MM.1S (cell line): ENCODE measurements at regions not wholly inside any gene's neighbourhood (a gene's known extent, or its start where the extent isn't known, plus 50 kb on each side); places are given as distances from the start of the nearest gene placed in this dataset.

Experiments used
- DNase-seq: peaks from one replicate; pipeline ENCODE4 v3.0.0-alpha.2; 2015
- H2AFZ ChIP-seq: fragments of 300-600 bp; sonication (generic); 2 replicates; pipeline ENCODE4 v1.6.0; 2016; ENCODE audit warnings: antibody characterized with exemption, low read length
- H3F3A ChIP-seq: fragments of 300-600 bp; sonication (generic); 2 replicates; pipeline ENCODE4 v1.6.1; 2016; ENCODE audit warnings: mild to moderate bottlenecking, antibody characterized with exemption, low read length, moderate library complexity, mixed read lengths; ENCODE audit not compliant: insufficient read depth
- H3K27ac ChIP-seq: fragments of 300-600 bp; sonication (generic); 2 replicates; pipeline ENCODE4 v1.5.1; 2016; ENCODE audit warnings: mild to moderate bottlenecking, low read length
- H3K27me3 ChIP-seq: fragments of 300-600 bp; sonication (generic); replicated peaks from 2 replicates; pipeline ENCODE4 v1.6.0; 2016; ENCODE audit warnings: low read length; ENCODE audit not compliant: insufficient read depth
- H3K36me3 ChIP-seq: fragments of 300-600 bp; sonication (generic); replicated peaks from 2 replicates; pipeline ENCODE4 v1.6.1; 2016; ENCODE audit warnings: mild to moderate bottlenecking, low read length, mixed read lengths; ENCODE audit not compliant: insufficient read depth
- H3K4me1 ChIP-seq: fragments of 300-600 bp; sonication (generic); 2 replicates; pipeline ENCODE4 v1.6.1; 2016; ENCODE audit warnings: low read length, mixed read lengths
- H3K4me2 ChIP-seq: fragments of 300-600 bp; sonication (generic); 2 replicates; pipeline ENCODE4 v1.6.0; 2016; ENCODE audit warnings: low read depth, low read length
- H3K4me3 ChIP-seq: fragments of 300-600 bp; sonication (generic); 2 replicates; pipeline ENCODE4 v1.5.1; 2016; ENCODE audit warnings: low read length, mixed read lengths
- H3K79me2 ChIP-seq: fragments of 300-600 bp; sonication (generic); 2 replicates; pipeline ENCODE4 v1.6.1; 2016; ENCODE audit warnings: mixed run types, low read length, mixed read lengths
- H3K9ac ChIP-seq: fragments of 300-600 bp; sonication (generic); 2 replicates; pipeline ENCODE4 v1.6.1; 2016; ENCODE audit warnings: low read length, mixed read lengths
- H3K9me2 ChIP-seq: fragments of 300-600 bp; sonication (generic); replicated peaks from 2 replicates; pipeline ENCODE4 v1.6.1; 2016; ENCODE audit warnings: mild to moderate bottlenecking, low read length, mixed read lengths; ENCODE audit not compliant: insufficient read depth
- H3K9me3 ChIP-seq: fragments of 300-600 bp; sonication (generic); replicated peaks from 2 replicates; pipeline ENCODE4 v1.6.1; 2016; ENCODE audit warnings: mild to moderate bottlenecking, low read length, mixed read lengths; ENCODE audit not compliant: insufficient read depth
- H4K20me1 ChIP-seq: fragments of 300-600 bp; sonication (generic); 2 replicates; pipeline ENCODE4 v1.6.1; 2016; ENCODE audit warnings: mild to moderate bottlenecking, low read length, moderate library complexity, mixed read lengths; ENCODE audit not compliant: insufficient read depth
- CTCF ChIP-seq: fragments of 300-600 bp; sonication (generic); IDR thresholded peaks from 2 replicates; pipeline ENCODE4 v1.5.1; 2016; ENCODE audit warnings: antibody characterized with exemption, low read length, mixed read lengths
- EZH2 ChIP-seq: fragments of 300-600 bp; sonication (generic); optimal IDR thresholded peaks from 2 replicates; pipeline ENCODE3; 2017; ENCODE audit warnings: low read depth, mild to moderate bottlenecking, antibody characterized with exemption, low read length, mixed read lengths
- EZH2phosphoT487 ChIP-seq: fragments of 300-600 bp; sonication (generic); IDR thresholded peaks from 2 replicates; pipeline ENCODE4 v1.6.1; 2018; ENCODE audit warnings: antibody characterized with exemption, low read length

GRCh38 chr14:82159624-82160023 lies 626.0 kb upstream of the SEL1L start:
- Histone ChIP-seq H3K4me2 (no peak overlapping the region), H3K4me3 (no peak overlapping the region), H3K79me2 (no peaks in the 10 kb centered on the region), H3F3A (no peaks in the 10 kb centered on the region), H3K27ac (no peak overlapping the region), H3K9me2 (no peaks in the 10 kb centered on the region), H3K9me3 (no peaks in the 10 kb centered on the region), H3K4me1 (0 out of 2 replicates have a peak, but pooled peaks cover 6% of the 10 kb centered on the region), H3K27me3 (no peaks in the 10 kb centered on the region), H3K9ac (no peak overlapping the region), H3K36me3 (no peaks in the 10 kb centered on the region), H4K20me1 (no peaks in the 10 kb centered on the region), H2AFZ (no peak overlapping the region)
- TF ChIP-seq EZH2phosphoT487, result no peak
- TF ChIP-seq EZH2, result no peak
- no peak for TF ChIP-seq CTCF
- DNase-seq, result no peak

DNA sequence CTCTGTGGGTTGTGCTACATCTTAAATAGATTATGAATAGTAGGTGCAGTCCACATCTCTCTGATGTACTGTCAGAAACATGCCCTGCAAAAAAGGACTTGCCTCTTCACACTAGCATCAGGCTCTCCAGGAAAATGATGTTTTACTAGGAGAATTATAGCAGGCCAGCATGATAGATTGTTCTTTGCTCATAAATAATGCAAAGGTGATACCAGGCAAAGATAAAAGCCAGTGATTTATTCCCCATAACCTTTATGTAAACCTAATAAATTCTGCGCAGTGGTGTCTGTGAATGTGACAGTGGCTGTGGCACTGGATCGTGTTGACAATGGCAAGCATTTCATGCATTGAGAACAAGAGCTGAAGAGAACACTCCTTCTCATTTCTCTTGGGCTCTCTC lies 646.5 kb upstream of the SEL1L start:
- Histone ChIP-seq H3K27me3 (no peaks in the 10 kb centered on the region), H3K9me2 (no peaks in the 10 kb centered on the region), H4K20me1 (no peaks in the 10 kb centered on the region), H3K9ac (no peak overlapping the region), H2AFZ (no peak overlapping the region), H3K4me1 (no peaks in the 10 kb centered on the region), H3K4me3 (no peak overlapping the region), H3K4me2 (no peak overlapping the region), H3K27ac (no peak overlapping the region), H3F3A (no peaks in the 10 kb centered on the region), H3K36me3 (no peaks in the 10 kb centered on the region), H3K79me2 (no peaks in the 10 kb centered on the region), H3K9me3 (no peaks in the 10 kb centered on the region)
- no peak for DNase-seq
- TF ChIP-seq EZH2phosphoT487, result no peak

DNA sequence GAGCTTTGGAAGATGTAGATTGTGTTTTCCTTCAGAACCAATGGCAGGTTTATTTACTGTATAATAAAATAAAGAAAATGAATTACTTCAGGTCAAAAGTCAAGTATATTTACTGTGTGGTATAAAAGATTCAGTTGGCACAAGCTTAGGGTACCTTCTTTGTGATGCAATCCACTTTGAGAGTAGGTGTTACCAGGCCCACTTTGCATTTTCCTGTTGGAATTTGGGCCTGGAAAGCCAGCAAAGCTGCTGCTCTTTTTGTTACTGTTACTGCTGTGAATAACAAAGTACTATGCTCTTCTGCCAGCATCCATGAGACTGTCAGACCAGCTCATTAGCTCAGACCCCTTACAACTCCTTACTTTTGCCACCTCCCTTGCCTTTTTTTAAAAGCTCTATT lies 649.0 kb upstream of the SEL1L start:
- no peak overlapping the region for H3K9ac ChIP-seq
- no peaks in the 10 kb centered on the region for H3F3A ChIP-seq
- no peak overlapping the region for H3K4me2 ChIP-seq
- H3K36me3 ChIP-seq, result no peaks in the 10 kb centered on the region
- H3K79me2 ChIP-seq, result no peaks in the 10 kb centered on the region
- TF ChIP-seq CTCF (no peak), EZH2phosphoT487 (no peak), EZH2 (no peak)
- H3K9me3 ChIP-seq, result no peaks in the 10 kb centered on the region
- no peaks in the 10 kb centered on the region for H3K27me3 ChIP-seq
- H3K4me1 ChIP-seq, result no peaks in the 10 kb centered on the region
- no peaks in the 10 kb centered on the region for H3K9me2 ChIP-seq
- no peaks in the 10 kb centered on the region for H4K20me1 ChIP-seq
- H3K4me3 ChIP-seq, result no peak overlapping the region
- no peak overlapping the region for H3K27ac ChIP-seq
- H2AFZ ChIP-seq, result no peak overlapping the region
- DNase-seq, result no peak

DNA sequence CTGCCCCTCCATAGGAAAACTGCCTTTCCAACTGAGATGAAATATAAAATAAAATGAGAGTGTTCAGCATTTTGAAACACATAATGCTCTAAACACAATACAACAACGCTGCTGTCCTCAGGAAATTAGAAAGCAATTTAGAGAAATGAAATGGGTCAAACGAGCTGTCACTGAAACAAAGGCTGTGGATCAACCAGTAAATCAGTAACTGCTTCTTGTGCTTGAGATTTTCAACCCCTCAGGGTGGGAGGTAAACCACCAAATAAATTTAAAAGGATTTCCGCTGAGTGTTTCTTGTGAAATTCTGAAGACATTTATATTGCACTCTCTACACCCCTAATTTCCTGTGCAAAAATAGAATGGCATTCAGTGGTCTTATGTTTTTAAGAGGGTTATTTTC lies 657.1 kb upstream of the SEL1L start:
- no peak overlapping the region for H3K4me2 ChIP-seq
- H3K9ac ChIP-seq, result no peak overlapping the region
- no peaks in the 10 kb centered on the region for H3K4me1 ChIP-seq
- H4K20me1 ChIP-seq, result no peaks in the 10 kb centered on the region
- H3K27ac ChIP-seq, result no peak overlapping the region
- TF ChIP-seq EZH2phosphoT487, result no peak
- no peak for TF ChIP-seq CTCF
- no peak for TF ChIP-seq EZH2
- DNase-seq, result no peak
- no peaks in the 10 kb centered on the region for H3K36me3 ChIP-seq
- no peaks in the 10 kb centered on the region for H3K9me3 ChIP-seq
- H2AFZ ChIP-seq, result no peak overlapping the region
- no peaks in the 10 kb centered on the region for H3K79me2 ChIP-seq
- H3F3A ChIP-seq, result no peaks in the 10 kb centered on the region
- no peaks in the 10 kb centered on the region for H3K27me3 ChIP-seq
- H3K9me2 ChIP-seq, result no peaks in the 10 kb centered on the region
- H3K4me3 ChIP-seq, result no peak overlapping the region
